Fibroblast of upper back skin (primary cell): ENCODE measurements at regions not wholly inside any gene's neighbourhood (a gene's known extent, or its start where the extent isn't known, plus 50 kb on each side); places are given as distances from the start of the nearest gene placed in this dataset.

Source experiments
- DNase-seq: peaks from one replicate; pipeline ENCODE4 v3.0.0-alpha.2; 2013

GRCh38 chr14:45308745-45309397 is 55.9 kb upstream of the MIS18BP1 start:
- DNase-seq = no peak
